H9 (cell line): ENCODE measurements at regions not wholly inside any gene's neighbourhood (a gene's known extent, or its start where the extent isn't known, plus 50 kb on each side); places are given as distances from the start of the nearest gene placed in this dataset.

Experiments
- DNase-seq: peaks from one replicate; pipeline ENCODE4 v3.0.0-alpha.2; 2017
- H2AFZ ChIP-seq: one replicate; pipeline ENCODE4 v1.6.1; 2013; ENCODE audit warnings: mild to moderate bottlenecking, low read length, control low read depth, moderate library complexity
- H2AK5ac ChIP-seq: 2 replicates; pipeline ENCODE4 v1.6.1; 2013; ENCODE audit warnings: low read length, control low read depth, mixed read lengths; ENCODE audit not compliant: insufficient read length
- H2BK120ac ChIP-seq: one replicate; pipeline ENCODE4 v1.6.1; 2013; ENCODE audit warnings: low read depth, mild to moderate bottlenecking, low read length, control low read depth, inconsistent platforms; ENCODE audit not compliant: poor library complexity, severe bottlenecking
- H2BK12ac ChIP-seq: 2 replicates; pipeline ENCODE4 v1.6.1; 2013; ENCODE audit warnings: low read length, control low read depth, mixed read lengths, low read depth; ENCODE audit not compliant: insufficient read length
- H2BK15ac ChIP-seq: 2 replicates; pipeline ENCODE4 v1.6.1; 2013; ENCODE audit warnings: low read depth, low read length, control low read depth
- H2BK20ac ChIP-seq: one replicate; pipeline ENCODE4 v1.6.1; 2013; ENCODE audit warnings: low read depth, mild to moderate bottlenecking, low read length, control low read depth, inconsistent platforms; ENCODE audit not compliant: poor library complexity, severe bottlenecking
- H2BK5ac ChIP-seq: 2 replicates; pipeline ENCODE4 v1.6.1; 2013; ENCODE audit warnings: low read length, control low read depth, mixed read lengths; ENCODE audit not compliant: insufficient read length
- H3K14ac ChIP-seq: 2 replicates; pipeline ENCODE4 v1.6.1; 2013; ENCODE audit warnings: low read length, control low read depth; ENCODE audit not compliant: insufficient read depth
- H3K18ac ChIP-seq: 2 replicates; pipeline ENCODE4 v1.6.1; 2013; ENCODE audit warnings: low read depth, mild to moderate bottlenecking, mixed read lengths, low read length, control low read depth; ENCODE audit not compliant: insufficient read length
- H3K23ac ChIP-seq: 2 replicates; pipeline ENCODE4 v1.6.1; 2013; ENCODE audit warnings: low read length, control low read depth, mixed read lengths, low read depth; ENCODE audit not compliant: insufficient read length
- H3K23me2 ChIP-seq: 2 replicates; pipeline ENCODE4 v1.6.1; 2013; ENCODE audit warnings: low read depth, mild to moderate bottlenecking, mixed read lengths, low read length, control low read depth; ENCODE audit not compliant: insufficient read length, poor library complexity, severe bottlenecking
- H3K27ac ChIP-seq: 2 replicates; pipeline ENCODE4 v1.5.1; 2013; ENCODE audit warnings: low read length, control low read depth, mixed read lengths, low read depth; ENCODE audit not compliant: insufficient read length
- H3K27me3 ChIP-seq: 2 replicates; pipeline ENCODE4 v1.6.1; 2013; ENCODE audit warnings: low read length, control low read depth, inconsistent platforms; ENCODE audit not compliant: insufficient read depth
- H3K4ac ChIP-seq: 2 replicates; pipeline ENCODE4 v1.6.1; 2013; ENCODE audit warnings: low read depth, mild to moderate bottlenecking, control low read depth, inconsistent platforms, low read length, moderate library complexity
- H3K4me1 ChIP-seq: 2 replicates; pipeline ENCODE4 v1.6.1; 2013; ENCODE audit warnings: low read length, control low read depth, inconsistent platforms; ENCODE audit not compliant: insufficient read depth
- H3K4me2 ChIP-seq: 2 replicates; pipeline ENCODE4 v1.6.1; 2013; ENCODE audit warnings: low read length, control low read depth, mixed read lengths; ENCODE audit not compliant: insufficient read length, insufficient read depth
- H3K56ac ChIP-seq: 2 replicates; pipeline ENCODE4 v1.6.1; 2013; ENCODE audit warnings: low read depth, mild to moderate bottlenecking, mixed read lengths, low read length, control low read depth; ENCODE audit not compliant: insufficient read length
- H3K79me1 ChIP-seq: 2 replicates; pipeline ENCODE4 v1.6.1; 2013; ENCODE audit warnings: low read depth, mild to moderate bottlenecking, moderate library complexity, low read length, control low read depth, inconsistent platforms; ENCODE audit not compliant: insufficient read depth, poor library complexity, severe bottlenecking
- H3K79me2 ChIP-seq: 2 replicates; pipeline ENCODE4 v1.6.1; 2013; ENCODE audit warnings: low read length, control low read depth, inconsistent platforms; ENCODE audit not compliant: insufficient read depth
- H3K9ac ChIP-seq: 2 replicates; pipeline ENCODE4 v1.6.1; 2013; ENCODE audit warnings: low read length, control low read depth, mixed read lengths; ENCODE audit not compliant: insufficient read length; ENCODE audit errors: extremely low read depth
- H3K9me3 ChIP-seq: one replicate; pipeline ENCODE4 v1.6.1; 2013; ENCODE audit warnings: low read depth, low read length, inconsistent platforms; ENCODE audit not compliant: control insufficient read depth
- H3T11ph ChIP-seq: one replicate; pipeline ENCODE4 v1.6.1; 2013; ENCODE audit warnings: mild to moderate bottlenecking, low read length, control low read depth, inconsistent platforms
- H4K20me1 ChIP-seq: one replicate; pipeline ENCODE4 v1.6.1; 2013; ENCODE audit not compliant: control insufficient read depth, insufficient read length, insufficient read depth
- H4K5ac ChIP-seq: 2 replicates; pipeline ENCODE4 v1.6.1; 2013; ENCODE audit warnings: low read depth, mild to moderate bottlenecking, mixed read lengths, low read length, control low read depth; ENCODE audit not compliant: insufficient read length
- H4K8ac ChIP-seq: replicated peaks from 2 replicates; pipeline ENCODE4 v1.6.1; 2013; ENCODE audit warnings: low read length, control low read depth, mixed read lengths, low read depth; ENCODE audit not compliant: insufficient read length
- H4K91ac ChIP-seq: 2 replicates; pipeline ENCODE4 v1.6.1; 2013; ENCODE audit warnings: low read depth, mild to moderate bottlenecking, moderate library complexity, mixed read lengths, low read length, control low read depth; ENCODE audit not compliant: insufficient read length
- H3K27ac Mint-ChIP-seq, 3 experiments: 2 replicates in 2 of 3; 3 replicates in 1 of 3; pipeline ENCODE4 v1.8.0; 2020 to 2021; ENCODE audit warnings: mixed read lengths in 3 of 3, mild to moderate bottlenecking in 1 of 3, moderate library complexity in 1 of 3
- H3K27me3 Mint-ChIP-seq: 2 replicates; pipeline ENCODE4 v1.8.0; 2021; ENCODE audit warnings: low read depth, mild to moderate bottlenecking, moderate library complexity, mixed read lengths
- H3K36me3 Mint-ChIP-seq, 3 experiments: 2 replicates in 2 of 3; 3 replicates in 1 of 3; pipeline ENCODE4 v1.8.0; 2020 to 2021; ENCODE audit warnings: low read depth in 3 of 3, mixed read lengths in 3 of 3; ENCODE audit not compliant: insufficient read depth in 1 of 3
- H3K4me1 Mint-ChIP-seq, 2 experiments: 2 replicates each; pipeline ENCODE4 v1.8.0; 2020; ENCODE audit warnings: mixed read lengths in 2 of 2
- H3K4me3 Mint-ChIP-seq, 2 experiments: 2 replicates in 1 of 2; 3 replicates in 1 of 2; pipeline ENCODE4 v1.8.0; 2020 to 2021; ENCODE audit warnings: mild to moderate bottlenecking in 2 of 2, mixed read lengths in 2 of 2, moderate library complexity in 1 of 2
- H3K9me3 Mint-ChIP-seq, 2 experiments: 2 replicates in 1 of 2; 3 replicates in 1 of 2; pipeline ENCODE4 v1.8.0; 2020; ENCODE audit warnings: mild to moderate bottlenecking in 2 of 2, mixed read lengths in 2 of 2, moderate library complexity in 1 of 2
- WGBS: extraction: QIAGEN DNeasy Blood & Tissue Kit; methylation state at CpG from one replicate; pipeline ENCODE4 v1.1.7; 2013; ENCODE audit warnings: missing lambda C conversion rate, low lambda C conversion rate, mixed read lengths; ENCODE audit not compliant: insufficient read length; ENCODE audit errors: extremely low coverage; 5-methylcytosine and 5-hydroxymethylcytosine counted together
- TF ChIP-seq, protein P1 (sequence below): fragments of 200-600 bp; sonication (generic); conservative IDR thresholded peaks from 3 replicates; pipeline ENCODE4 v1.8.0; 2021; ENCODE audit warnings: antibody characterized with exemption, mild to moderate bottlenecking

DNA sequence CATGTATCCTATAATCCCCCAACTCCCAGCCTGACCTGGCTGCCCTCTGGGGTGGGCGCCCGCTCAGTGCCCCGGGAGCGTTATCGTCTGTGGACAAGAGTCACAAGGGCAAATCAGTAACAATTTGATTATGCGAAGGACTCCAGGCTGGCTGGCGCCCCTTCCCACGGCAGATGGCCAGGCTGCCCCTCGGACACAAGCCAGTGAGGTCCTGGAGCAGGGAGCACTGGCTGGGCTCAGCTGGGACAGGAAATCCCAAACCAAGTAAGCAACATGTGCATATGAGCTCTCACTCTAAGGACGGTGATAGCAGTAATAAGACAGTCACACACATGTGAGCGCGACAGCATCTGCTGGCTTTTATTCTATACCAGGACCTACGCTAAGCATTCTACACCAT lies 59.3 kb upstream of the FAM222A start:
- Histone ChIP-seq H2BK5ac (no peak overlapping the region), H3K27me3 (no peaks in the 10 kb centered on the region), H2AFZ (no peak overlapping the region), H4K5ac (no peak overlapping the region), H3T11ph (no peak overlapping the region), H3K23ac (no peak overlapping the region), H2BK20ac (no peak overlapping the region), H2BK12ac (no peak overlapping the region), H3K4me2 (no peak overlapping the region), H3K56ac (no peak overlapping the region), H3K14ac (no peak overlapping the region), H2BK15ac (no peak overlapping the region), H3K79me1 (no peaks in the 10 kb centered on the region), H4K91ac (no peak overlapping the region), H2AK5ac (no peak overlapping the region), H2BK120ac (no peak overlapping the region), H4K8ac (no peak overlapping the region), H3K4me1 (no peaks in the 10 kb centered on the region), H3K9ac (no peak overlapping the region), H3K9me3 (no peaks in the 10 kb centered on the region), H3K23me2 (no peaks in the 10 kb centered on the region), H3K18ac (no peak overlapping the region), H4K20me1 (no peaks in the 10 kb centered on the region), H3K4ac (no peak overlapping the region), H3K27ac (no peak overlapping the region), H3K79me2 (no peaks in the 10 kb centered on the region)
- Mint-ChIP-seq H3K27ac (no peak overlapping the region), H3K27me3 (no peaks in the 10 kb centered on the region; the same call in none of the 2 replicates), H3K36me3 (no peaks in the 10 kb centered on the region), H3K9me3 (no peaks in the 10 kb centered on the region; a peak in 1 of 5 replicates), H3K4me3 (no peak overlapping the region), H3K4me1 (peaks cover 7 to 15% of the 10 kb centered on the region in 2 experiments)
- no peak for DNase-seq
- TF ChIP-seq, protein P1, sequence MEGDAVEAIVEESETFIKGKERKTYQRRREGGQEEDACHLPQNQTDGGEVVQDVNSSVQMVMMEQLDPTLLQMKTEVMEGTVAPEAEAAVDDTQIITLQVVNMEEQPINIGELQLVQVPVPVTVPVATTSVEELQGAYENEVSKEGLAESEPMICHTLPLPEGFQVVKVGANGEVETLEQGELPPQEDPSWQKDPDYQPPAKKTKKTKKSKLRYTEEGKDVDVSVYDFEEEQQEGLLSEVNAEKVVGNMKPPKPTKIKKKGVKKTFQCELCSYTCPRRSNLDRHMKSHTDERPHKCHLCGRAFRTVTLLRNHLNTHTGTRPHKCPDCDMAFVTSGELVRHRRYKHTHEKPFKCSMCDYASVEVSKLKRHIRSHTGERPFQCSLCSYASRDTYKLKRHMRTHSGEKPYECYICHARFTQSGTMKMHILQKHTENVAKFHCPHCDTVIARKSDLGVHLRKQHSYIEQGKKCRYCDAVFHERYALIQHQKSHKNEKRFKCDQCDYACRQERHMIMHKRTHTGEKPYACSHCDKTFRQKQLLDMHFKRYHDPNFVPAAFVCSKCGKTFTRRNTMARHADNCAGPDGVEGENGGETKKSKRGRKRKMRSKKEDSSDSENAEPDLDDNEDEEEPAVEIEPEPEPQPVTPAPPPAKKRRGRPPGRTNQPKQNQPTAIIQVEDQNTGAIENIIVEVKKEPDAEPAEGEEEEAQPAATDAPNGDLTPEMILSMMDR: no peak
- no CpG with 5 or more reads among the region's 13 CpGs for WGBS
